GM18519 (cell line): ENCODE measurements at regions not wholly inside any gene's neighbourhood (a gene's known extent, or its start where the extent isn't known, plus 50 kb on each side); places are given as distances from the start of the nearest gene placed in this dataset.

Experiments
- ATAC-seq: cut with Tn5 transposase; IDR thresholded peaks from one replicate; pipeline ENCODE4 v1.9.1; 2021; ENCODE audit warnings: mild to moderate bottlenecking, moderate library complexity; ENCODE audit not compliant: unreplicated experiment, low FRiP score

DNA sequence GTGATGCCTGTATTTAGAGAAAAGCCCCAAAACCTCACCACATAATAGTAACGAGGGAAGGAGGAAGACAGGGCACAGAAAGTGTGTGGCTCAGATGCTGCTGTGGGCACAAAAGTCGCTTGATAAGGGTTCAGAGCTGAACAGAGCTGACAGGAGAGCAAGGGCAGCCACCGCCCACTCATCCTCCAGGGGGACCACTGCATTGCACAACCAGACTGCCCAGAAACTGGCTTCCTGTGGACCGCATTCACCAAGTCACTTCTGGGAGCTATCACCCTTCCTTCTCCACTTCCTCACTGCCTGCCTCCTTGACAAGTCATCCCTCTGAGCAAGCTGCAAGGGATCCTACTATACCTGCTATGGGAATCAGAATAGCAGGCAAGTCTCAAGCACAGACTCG, 512.4 kb upstream of the CDH11 start:
- no peak for ATAC-seq

DNA sequence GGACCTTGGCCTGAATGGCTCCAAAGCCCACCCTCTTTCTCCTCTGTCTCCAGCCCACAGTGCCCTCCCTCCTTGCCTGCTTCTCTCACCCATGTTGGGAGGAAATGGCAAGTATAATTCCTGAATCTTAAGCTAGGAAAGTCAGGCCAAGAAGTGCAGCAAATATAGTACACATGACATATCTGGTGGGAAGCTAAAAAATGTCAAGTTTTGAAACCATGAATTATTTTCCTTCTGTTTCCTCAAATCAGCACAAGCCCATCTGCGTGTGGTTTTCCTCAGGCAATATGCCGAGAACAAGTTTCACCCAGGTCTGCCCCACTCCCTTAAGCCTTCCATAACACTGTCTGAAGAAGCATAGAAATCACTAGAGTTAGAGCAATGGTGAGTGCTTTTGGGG, 502.8 kb upstream of the CDH11 start:
- no peak for ATAC-seq

DNA sequence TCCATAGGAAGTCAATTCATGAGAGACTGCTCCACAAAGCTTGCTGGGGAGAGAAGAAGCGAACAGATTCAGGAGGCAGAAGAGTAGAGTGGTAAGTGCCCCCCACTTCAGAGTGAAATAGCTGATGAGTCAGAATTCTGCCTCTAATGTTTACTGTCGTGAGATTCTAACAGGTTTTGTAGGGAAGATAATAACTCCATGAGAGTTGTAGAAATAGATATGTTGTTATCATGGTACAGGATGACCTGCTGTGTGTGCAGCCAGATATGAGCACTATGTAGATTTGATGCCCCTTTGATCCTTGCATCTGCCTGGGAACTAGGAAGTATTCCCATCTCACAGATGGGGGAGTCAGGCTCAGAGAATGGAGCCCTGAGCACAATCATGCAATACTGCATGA, 502.4 kb upstream of the CDH11 start:
- ATAC-seq, result no peak

DNA sequence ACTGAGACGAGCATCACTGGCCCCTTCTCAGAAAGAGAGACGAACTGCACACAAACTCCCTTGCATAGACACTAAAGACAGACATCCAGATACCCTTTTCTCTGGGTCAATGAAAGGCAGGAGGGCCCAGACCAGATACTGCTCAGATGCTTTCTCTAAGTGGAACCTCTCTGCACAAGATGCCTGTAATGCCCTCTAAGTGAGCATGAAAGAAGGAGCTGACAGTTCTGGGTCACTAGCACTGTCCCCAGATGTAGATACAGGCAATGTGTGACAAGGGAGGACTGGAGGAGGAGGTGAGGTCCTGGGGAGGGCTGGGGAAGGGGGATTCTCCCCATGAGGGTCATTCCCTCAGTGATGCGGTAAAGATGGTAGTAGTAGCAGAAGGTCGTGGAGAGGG, 501.0 kb upstream of the CDH11 start:
- no peak for ATAC-seq

DNA sequence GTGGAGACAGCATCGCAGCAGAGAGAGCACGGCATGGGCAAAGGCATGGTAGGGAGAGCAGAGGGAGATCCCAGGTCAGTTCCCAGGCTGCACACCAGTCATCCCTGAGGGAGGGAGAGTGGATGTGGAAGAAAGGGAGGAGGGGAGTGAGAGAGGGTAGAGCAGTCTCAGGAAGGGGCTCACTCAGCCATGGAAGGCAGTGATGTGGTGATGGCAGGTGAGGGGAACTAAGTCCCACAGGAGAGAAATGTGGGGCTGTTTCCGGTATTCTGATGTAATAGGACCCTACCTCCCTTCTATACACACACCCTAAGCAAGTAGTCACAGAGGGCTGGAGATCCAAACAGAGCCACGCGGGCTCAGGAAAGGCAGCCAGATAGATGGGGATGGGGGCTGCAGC, 500.3 kb upstream of the CDH11 start:
- ATAC-seq, result no peak

DNA sequence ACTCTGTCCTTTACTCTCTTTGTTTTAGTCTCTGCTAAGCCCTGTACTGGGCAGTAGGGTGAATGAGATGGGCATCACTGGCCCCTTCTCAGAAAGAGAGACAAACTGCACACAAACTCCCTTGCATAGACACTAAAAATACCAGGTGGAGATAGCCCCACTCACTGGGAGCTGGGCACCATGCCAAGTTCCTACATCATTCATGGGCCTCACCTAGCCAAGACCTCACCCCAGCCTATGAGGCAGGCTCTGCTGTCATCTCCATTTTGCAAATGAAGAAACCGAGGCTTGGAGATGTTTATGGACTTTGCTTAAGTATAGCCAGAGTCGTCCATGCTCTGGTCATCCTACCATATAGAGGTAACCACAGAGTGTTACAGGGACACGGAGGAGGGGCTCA, 499.8 kb upstream of the CDH11 start:
- ATAC-seq, result no peak

DNA sequence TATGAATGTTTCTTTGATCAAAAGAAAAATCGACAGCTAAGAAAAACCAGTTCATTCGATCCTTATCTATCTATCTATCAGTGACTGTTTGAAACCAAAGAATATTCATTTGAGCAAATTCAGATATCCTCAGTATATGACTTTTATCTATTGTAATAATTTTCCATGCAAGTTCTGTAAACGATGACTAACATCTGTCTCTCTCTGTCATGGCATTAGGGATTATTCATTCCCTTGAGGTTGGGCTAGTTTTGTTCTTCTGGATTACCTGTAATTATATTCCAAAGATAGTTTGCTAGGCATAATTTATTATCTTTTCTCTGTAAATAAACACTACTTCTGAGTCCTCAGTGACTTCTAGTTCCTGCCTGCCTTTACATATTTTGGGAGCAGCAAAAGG, 497.7 kb upstream of the CDH11 start:
- no peak for ATAC-seq

DNA sequence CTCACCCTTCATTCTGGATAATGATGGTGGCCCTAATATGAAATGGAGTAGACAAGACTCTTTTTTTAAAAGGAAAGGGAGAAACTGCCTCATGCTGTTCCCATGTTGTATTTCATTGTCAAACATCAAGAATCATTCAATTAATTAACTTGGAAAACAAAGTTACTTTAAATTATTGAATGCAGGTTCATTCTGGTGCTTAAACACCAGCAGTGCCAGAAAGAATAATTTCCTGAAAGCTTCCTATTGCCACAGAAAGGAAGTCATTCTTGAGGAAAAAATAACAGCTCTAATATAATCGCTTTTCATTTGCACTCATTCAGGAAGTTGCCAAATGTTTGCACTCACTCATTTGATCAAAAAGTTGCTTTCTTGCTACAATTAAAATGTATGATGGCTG, 497.1 kb upstream of the CDH11 start:
- ATAC-seq, result no peak

DNA sequence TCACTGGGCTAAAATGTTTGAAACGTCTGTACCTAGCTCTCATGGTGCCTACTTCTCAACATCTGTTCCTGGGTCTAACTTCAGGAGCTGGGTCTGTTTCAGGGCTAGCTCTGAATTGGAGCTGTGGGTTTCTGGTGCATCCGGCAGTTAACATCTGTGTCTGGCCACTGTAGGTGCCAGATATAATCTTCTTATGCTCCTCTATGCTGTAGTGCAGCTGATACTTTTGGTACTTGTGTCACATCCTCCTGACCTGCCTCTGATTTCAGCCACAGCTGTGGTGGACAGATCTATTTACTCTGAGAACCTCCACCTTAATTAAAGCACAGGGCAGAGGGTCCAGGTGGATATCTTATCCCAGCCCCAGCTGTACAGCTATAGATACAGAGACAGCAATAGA, 496.5 kb upstream of the CDH11 start:
- ATAC-seq, result no peak

DNA sequence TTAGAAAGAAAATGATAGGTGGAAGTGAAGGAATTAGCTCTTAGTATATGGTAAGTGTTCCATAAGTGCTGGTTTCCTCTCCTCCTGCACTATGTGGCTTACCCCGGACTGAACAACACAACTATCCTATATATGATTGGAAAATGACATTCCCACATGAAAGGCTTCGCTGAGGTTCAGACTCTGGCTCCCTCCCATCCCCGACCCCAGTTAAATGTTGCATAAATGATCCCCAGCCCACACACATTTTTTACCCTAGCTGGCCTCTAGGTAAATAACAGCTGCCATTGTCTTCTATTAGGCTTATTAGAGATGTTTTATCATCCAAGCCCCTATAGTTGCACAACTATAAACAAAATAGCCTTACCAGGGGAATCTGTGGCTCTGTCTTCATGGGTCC, 495.6 kb upstream of the CDH11 start:
- no peak for ATAC-seq

DNA sequence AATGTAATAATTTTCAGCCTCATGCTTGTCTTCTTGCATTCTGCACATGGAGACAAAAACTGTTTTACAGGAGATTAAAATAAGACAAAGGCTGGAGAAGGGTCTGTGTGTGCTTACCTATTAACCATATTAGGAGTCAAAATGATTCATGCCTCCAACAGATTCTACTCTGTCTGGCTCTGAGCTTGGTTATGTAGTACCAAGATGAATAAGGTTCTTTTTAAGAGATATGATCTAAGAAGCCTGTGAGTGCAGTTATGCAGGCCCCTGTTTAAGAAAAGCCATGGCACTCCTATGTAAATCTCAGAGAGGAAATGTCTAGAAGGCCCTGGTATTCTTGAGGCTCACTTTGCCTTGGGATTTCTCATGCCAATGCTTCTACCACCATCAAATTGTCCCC, 486.6 kb upstream of the CDH11 start:
- ATAC-seq, result no peak

DNA sequence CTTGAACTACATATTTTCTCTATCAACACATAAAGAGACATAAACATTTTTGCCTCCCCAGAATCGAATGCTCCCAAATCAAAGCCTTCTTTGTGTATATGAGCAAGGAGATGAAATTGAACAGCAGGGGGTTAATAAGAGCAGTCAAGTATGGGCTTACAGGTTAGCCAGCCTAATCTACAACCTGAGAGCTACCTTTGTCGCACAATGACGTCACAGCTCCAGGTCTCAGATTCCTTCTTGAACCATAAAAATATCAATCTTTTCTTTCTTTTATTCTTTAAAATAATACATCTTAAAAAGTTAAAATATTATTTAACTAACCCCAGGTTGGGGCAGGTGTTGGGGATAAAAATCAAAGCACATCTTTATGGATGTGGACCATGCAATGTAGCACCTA, 482.9 kb upstream of the CDH11 start:
- no peak for ATAC-seq

DNA sequence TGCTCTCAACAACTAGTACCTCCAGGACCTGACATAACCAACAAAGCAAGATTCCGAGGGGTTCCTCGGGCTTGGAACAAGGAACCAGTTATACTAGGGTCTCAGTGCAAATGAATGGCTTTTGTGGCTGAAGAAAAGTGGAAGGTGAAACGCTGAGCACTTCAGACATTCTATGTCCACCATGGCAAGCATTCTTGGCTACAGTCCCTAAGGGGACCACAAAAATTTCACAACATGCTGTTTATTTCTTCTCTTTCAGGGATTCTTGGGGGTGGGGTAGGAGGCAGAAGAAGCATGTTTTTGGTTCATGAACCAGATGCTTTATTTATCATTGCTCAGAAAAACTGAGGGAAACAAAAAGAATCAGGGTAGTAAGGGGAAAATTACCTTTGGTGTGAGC, 479.9 kb upstream of the CDH11 start:
- no peak for ATAC-seq

DNA sequence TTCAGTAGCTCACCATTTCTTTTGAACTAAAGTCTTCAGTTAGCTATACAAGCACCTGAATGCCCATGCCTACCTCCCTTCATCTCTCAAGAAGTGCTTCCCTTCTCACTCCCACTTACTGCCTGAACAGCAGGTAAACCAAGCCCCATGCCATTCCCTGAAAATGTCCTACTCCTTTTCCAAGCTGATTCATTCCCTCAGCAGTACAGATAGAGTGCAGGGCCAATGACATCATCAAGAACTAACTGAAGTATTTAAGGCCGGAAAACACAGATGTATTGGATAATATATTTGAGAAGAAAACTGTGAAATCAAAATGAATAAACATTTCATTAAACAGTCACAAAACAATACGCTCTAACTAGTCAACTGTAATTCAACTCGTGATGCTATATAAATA, 478.8 kb upstream of the CDH11 start:
- no peak for ATAC-seq

DNA sequence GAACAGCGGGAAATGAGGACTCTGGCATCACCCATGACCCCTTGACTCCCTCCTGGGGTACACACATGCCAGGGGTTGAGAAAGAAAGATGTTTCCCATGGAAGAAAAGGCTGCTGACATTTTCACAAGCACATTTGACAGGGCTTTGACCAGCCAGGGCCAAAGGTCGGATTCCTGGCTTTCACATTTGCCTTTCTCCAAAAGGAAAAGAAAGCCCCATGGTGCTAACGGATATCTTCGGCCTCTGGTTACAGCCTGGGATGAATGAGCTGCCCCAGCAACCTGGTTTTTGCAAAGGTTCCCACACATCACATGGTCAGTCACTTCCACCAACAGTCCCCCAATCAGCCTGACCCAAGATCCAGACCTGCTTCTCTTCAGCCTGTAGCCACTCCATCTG, 478.2 kb upstream of the CDH11 start:
- ATAC-seq, result no peak

DNA sequence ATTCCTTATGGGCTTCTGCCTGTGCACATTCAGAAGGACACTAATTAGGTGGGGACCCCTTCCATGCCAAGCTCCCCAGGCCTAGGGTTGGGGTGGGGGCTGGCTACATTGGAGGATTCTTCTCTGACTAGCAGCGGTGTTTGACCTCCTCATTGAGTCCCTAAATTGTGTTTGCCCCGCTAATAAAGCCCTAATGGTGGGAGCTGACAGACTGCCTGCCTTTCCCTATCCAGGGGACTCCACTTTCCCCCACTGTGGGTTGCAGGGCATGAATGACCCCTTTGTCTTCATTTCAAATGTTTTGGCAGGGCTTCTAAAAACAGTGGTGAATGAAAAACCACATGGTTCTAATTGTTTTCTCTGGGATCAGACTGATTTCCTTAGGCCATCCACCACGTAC, 476.8 kb upstream of the CDH11 start:
- ATAC-seq, result no peak

DNA sequence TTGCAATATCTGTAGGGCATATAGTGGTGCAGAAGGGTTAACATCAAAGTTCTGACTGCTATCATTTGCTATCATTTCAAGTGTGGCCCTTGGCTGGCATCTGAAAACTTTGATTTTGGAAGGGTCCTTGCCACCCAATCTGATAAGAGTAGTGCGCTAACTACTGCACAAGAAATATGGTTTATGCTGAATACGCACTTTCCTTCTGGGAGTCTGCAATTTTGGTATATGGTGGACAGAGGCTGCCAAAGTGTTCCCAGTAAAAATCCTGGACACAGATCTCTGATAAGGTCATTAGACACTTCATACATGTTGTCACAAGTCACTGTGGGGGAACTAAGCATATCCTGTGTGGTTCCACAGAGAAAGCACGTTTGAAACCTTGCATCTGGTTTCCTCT, 461.6 kb upstream of the CDH11 start:
- no peak for ATAC-seq

DNA sequence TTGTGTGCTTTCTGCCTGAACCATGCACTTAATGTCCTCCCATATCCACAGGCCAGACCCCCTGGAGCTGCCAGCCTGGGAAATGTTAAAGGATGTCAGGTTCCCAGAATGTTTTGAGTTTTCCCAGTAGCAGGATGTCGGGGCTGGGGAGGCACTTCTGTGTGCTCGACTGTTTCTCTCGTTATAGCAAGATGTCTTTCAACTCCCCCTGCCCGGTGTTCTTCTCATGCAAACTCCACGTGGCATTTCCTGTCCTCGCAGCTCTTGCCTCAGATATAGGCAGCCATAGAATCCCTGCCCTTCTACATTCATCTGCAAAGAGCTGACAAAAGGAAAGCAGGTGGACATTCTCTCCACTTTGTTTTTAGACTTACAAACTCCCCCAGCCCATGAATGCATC, 457.2 kb upstream of the CDH11 start:
- no peak for ATAC-seq

DNA sequence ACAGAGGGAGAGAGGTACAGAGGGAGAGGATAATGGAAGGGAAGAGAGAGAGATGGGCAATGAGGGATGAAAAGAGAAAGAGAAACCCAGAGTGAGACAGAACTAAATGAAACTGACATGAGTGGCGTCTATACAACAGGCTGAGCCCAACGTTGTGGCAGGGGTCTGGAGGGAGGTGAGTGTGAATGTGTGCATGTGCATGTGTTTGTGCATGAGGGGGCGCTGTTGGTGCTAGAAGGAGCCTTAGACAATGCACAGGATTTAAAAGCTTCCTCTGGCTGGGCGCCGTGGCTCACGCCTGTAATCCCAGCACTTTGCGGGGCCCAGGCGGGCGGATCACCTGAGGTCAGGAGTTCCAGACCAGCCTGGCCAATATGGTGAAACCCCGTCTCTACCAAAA, 454.8 kb upstream of the CDH11 start:
- no peak for ATAC-seq

DNA sequence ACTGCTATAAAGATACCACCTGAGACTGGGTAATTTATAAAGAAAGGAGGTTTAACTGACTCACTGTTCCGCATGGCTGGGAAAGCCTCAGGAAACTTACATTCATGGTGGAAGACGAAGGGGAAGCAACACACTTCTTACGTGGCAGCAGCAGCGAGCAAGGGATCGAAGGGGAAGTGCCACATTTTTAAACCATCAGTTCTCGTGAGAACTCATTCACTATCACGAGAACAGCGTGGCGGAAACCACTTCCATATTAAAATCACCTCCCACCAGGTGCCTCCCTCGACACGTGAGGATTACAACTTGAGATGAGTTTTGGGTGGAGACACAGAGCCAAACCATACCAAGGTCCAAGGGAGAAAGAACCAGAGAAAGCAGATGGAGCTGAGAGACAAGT, 454.3 kb upstream of the CDH11 start:
- ATAC-seq, result no peak

DNA sequence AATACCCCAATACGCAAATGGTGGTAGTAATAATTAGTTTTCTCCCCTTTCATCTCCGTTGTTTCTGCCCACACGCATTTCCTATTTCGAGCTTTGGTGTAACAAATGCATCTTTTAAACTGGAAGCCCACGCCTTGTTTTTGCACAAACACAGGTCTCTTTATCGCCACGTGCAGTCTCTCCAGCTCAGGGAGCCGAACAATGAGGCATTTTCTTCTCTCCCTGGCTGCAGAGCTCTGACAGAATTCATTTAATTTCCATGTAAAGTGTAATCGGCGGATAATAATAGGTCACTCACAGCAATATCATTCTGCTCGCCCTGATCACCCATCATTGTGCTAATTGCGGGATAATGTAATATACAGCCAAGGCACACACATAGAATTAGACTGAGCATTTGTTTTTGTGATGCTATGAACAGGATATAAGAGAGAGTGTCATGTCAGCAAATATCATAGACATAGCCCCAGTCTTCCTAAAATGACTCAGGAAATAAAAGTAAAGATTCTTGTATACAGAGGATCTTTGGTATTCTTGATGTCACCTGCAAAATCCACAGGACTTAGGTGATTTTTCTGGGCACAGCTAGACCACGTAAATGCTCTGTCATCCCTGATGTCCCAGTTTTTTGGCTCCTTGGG, 452.6 kb upstream of the CDH11 start:
- no peak for ATAC-seq

DNA sequence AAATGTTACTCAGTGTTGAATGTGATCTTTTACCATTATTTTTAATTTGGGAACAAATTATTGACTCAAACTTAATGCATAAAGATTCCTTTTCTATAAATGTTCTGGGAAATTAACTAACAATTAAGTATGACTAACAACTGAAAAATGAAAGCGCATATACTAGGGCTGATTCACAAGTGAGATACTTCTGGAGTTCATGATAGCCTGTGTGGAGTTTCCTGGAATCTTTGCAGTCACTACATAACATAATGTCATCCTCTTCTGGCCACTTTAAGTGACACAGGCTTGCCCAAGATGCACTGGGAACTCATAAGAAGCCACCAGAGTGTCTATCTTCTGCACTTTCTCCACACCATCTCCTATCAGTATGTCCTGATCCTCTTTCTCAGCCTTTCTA, 450.3 kb upstream of the CDH11 start:
- no peak for ATAC-seq

DNA sequence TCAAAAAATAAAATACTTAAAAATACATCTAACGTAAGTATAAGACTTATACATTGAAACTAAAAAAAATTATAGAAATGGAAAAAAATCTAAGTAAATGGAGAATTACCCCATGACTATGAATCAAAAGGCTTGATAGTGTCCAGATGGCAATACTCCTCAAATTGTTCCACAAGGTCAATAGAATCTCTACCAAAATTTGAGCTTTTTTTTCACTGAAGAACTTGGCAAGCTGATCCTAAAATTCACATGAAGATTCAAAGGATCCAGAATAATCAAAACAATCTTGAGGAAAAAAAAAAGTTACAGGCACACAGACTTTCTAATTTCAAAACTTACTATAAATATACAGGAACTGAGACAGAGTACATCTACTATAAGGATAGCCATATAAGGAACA, 448.4 kb upstream of the CDH11 start:
- ATAC-seq, result no peak
